Neural crest cell (in vitro differentiated cells): ENCODE measurements at regions not wholly inside any gene's neighbourhood (a gene's known extent, or its start where the extent isn't known, plus 50 kb on each side); places are given as distances from the start of the nearest gene placed in this dataset.

Experiments
- DNase-seq: peaks from one replicate; pipeline ENCODE4 v3.0.0; 2021; ENCODE audit warnings: low read depth, mixed read lengths, low spot score
- H3K27ac Mint-ChIP-seq: one replicate; pipeline ENCODE4 v1.8.0; 2021; ENCODE audit warnings: mild to moderate bottlenecking, mixed read lengths; ENCODE audit not compliant: unreplicated experiment
- H3K27me3 Mint-ChIP-seq: 2 replicates; pipeline ENCODE4 v1.8.0; 2021; ENCODE audit warnings: low read depth, mild to moderate bottlenecking, mixed read lengths
- H3K36me3 Mint-ChIP-seq: 2 replicates; pipeline ENCODE4 v1.8.0; 2021; ENCODE audit warnings: low read depth, mild to moderate bottlenecking, mixed read lengths
- H3K4me1 Mint-ChIP-seq: 2 replicates; pipeline ENCODE4 v1.8.0; 2021; ENCODE audit warnings: mixed read lengths
- H3K4me3 Mint-ChIP-seq: one replicate; pipeline ENCODE4 v1.8.0; 2021; ENCODE audit warnings: mild to moderate bottlenecking, mixed read lengths
- H3K9me3 Mint-ChIP-seq: 2 replicates; pipeline ENCODE4 v1.8.0; 2021; ENCODE audit warnings: mixed read lengths
- CTCF ChIP-seq: fragments of 200-600 bp; sonication (generic); conservative IDR thresholded peaks from 2 replicates; pipeline ENCODE4 v1.5.0; 2021; ENCODE audit warnings: antibody characterized with exemption, mild to moderate bottlenecking

- Mint-ChIP-seq H3K27ac (no peak overlapping the region), H3K4me1 (peaks cover 37% of the 10 kb centered on the region), H3K36me3 (peaks cover 5% of the 10 kb centered on the region), H3K4me3 (no peak overlapping the region), H3K9me3 (peaks cover 4% of the 10 kb centered on the region), H3K27me3 (no peaks in the 10 kb centered on the region)
- no peak for DNase-seq
- no peak for TF ChIP-seq CTCF
Observed at GRCh38 chr6:111993342-111993741, 60.6 kb upstream of the CCN6 start.

GRCh38 chr6:111994791-111995190 is 59.1 kb upstream of the CCN6 start:
- H3K27me3 Mint-ChIP-seq: no peaks in the 10 kb centered on the region
- no peak overlapping the region for H3K27ac Mint-ChIP-seq
- DNase-seq: no peak
- no peaks in the 10 kb centered on the region for H3K9me3 Mint-ChIP-seq
- no peak for TF ChIP-seq CTCF
- peaks cover 33% of the 10 kb centered on the region for H3K4me1 Mint-ChIP-seq
- H3K36me3 Mint-ChIP-seq: no peaks in the 10 kb centered on the region
- H3K4me3 Mint-ChIP-seq: no peak overlapping the region

- DNase-seq: no peak
- Mint-ChIP-seq H3K27ac (no peak overlapping the region), H3K4me3 (no peak overlapping the region), H3K36me3 (no peaks in the 10 kb centered on the region), H3K4me1 (peaks cover 33% of the 10 kb centered on the region), H3K27me3 (no peaks in the 10 kb centered on the region), H3K9me3 (no peaks in the 10 kb centered on the region)
- TF ChIP-seq CTCF: no peak
Observed at GRCh38 chr6:111995404-111995803, 58.5 kb upstream of the CCN6 start.

- H3K4me1 Mint-ChIP-seq: peaks cover 33% of the 10 kb centered on the region
- no peaks in the 10 kb centered on the region for H3K27me3 Mint-ChIP-seq
- H3K9me3 Mint-ChIP-seq: no peaks in the 10 kb centered on the region
- no peak for DNase-seq
- TF ChIP-seq CTCF: no peak
- no peak overlapping the region for H3K4me3 Mint-ChIP-seq
- no peaks in the 10 kb centered on the region for H3K36me3 Mint-ChIP-seq
- no peak overlapping the region for H3K27ac Mint-ChIP-seq
Observed at GRCh38 chr6:111996144-111996865, 57.6 kb upstream of the CCN6 start.

- H3K27ac Mint-ChIP-seq: peak overlapping the region; percentile 6
- H3K4me3 Mint-ChIP-seq: peak overlapping the region; percentile 3
Observed at GRCh38 chr6:111997078-111997852, 56.6 kb upstream of the CCN6 start.

More at GRCh38 chr6:111997078-111997852, 56.6 kb upstream of the CCN6 start:
- no peaks in the 10 kb centered on the region for H3K36me3 Mint-ChIP-seq
- TF ChIP-seq CTCF: peak; percentile 97
- no peaks in the 10 kb centered on the region for H3K27me3 Mint-ChIP-seq
- peak; percentile 77 for DNase-seq
- peaks cover 32% of the 10 kb centered on the region for H3K4me1 Mint-ChIP-seq
- H3K9me3 Mint-ChIP-seq: no peaks in the 10 kb centered on the region
